ENCODE measurements at regions not wholly inside any gene's neighbourhood (a gene's known extent, or its start where the extent isn't known, plus 50 kb on each side); places are given as distances from the start of the nearest gene placed in this dataset.
"Not testable (repeated sequence)": the region's sequence is repeated elsewhere in the genome, so short reads cannot be mapped to it uniquely, and the experiment has no call there.

GRCh38 chr1:109857702-109858101 lies 52.9 kb upstream of the CSF1 start:
- not testable (repeated sequence) for H3K4me1 Mint-ChIP-seq (ENCODE audit: unreplicated experiment); H3K4me3 Mint-ChIP-seq (ENCODE audit: unreplicated experiment); DNase-seq (ENCODE audit: low spot score); H3K27ac Mint-ChIP-seq (ENCODE audit: unreplicated experiment); H3K36me3 Mint-ChIP-seq (ENCODE audit: low read depth, unreplicated experiment); H3K9me3 Mint-ChIP-seq (ENCODE audit: unreplicated experiment); H3K27me3 Mint-ChIP-seq (ENCODE audit: unreplicated experiment)

GRCh38 chr1:109855986-109856385 lies 54.7 kb upstream of the CSF1 start:
- not testable (repeated sequence) for DNase-seq (ENCODE audit: low spot score); H3K27ac Mint-ChIP-seq (ENCODE audit: unreplicated experiment); H3K36me3 Mint-ChIP-seq (ENCODE audit: low read depth, unreplicated experiment); H3K9me3 Mint-ChIP-seq (ENCODE audit: unreplicated experiment); H3K4me3 Mint-ChIP-seq (ENCODE audit: unreplicated experiment); H3K27me3 Mint-ChIP-seq (ENCODE audit: unreplicated experiment); H3K4me1 Mint-ChIP-seq (ENCODE audit: unreplicated experiment)

- H3K4me1 Mint-ChIP-seq (ENCODE audit: unreplicated experiment); DNase-seq (ENCODE audit: low spot score); H3K36me3 Mint-ChIP-seq (ENCODE audit: low read depth, unreplicated experiment); H3K4me3 Mint-ChIP-seq (ENCODE audit: unreplicated experiment); H3K27ac Mint-ChIP-seq (ENCODE audit: unreplicated experiment); H3K27me3 Mint-ChIP-seq (ENCODE audit: unreplicated experiment); H3K9me3 Mint-ChIP-seq (ENCODE audit: unreplicated experiment): not testable (repeated sequence)
These were observed 56.7 kb upstream of the CSF1 start for GRCh38 chr1:109853972-109854371.

- not testable (repeated sequence) for H3K4me1 Mint-ChIP-seq (ENCODE audit: unreplicated experiment); H3K27me3 Mint-ChIP-seq (ENCODE audit: unreplicated experiment); H3K36me3 Mint-ChIP-seq (ENCODE audit: low read depth, unreplicated experiment); DNase-seq (ENCODE audit: low spot score); H3K4me3 Mint-ChIP-seq (ENCODE audit: unreplicated experiment); H3K27ac Mint-ChIP-seq (ENCODE audit: unreplicated experiment); H3K9me3 Mint-ChIP-seq (ENCODE audit: unreplicated experiment)
These were observed 58.2 kb upstream of the CSF1 start for GRCh38 chr1:109852221-109853015.

- DNase-seq (ENCODE audit: low spot score) = no peak
- Mint-ChIP-seq H3K36me3 (ENCODE audit: low read depth, unreplicated experiment) (peaks cover 4% of the 10 kb centered on the region), H3K4me1 (ENCODE audit: unreplicated experiment) (no peaks in the 10 kb centered on the region), H3K9me3 (ENCODE audit: unreplicated experiment) (no peaks in the 10 kb centered on the region), H3K27ac (ENCODE audit: unreplicated experiment) (no peak overlapping the region), H3K27me3 (ENCODE audit: unreplicated experiment) (peaks cover 1% of the 10 kb centered on the region), H3K4me3 (ENCODE audit: unreplicated experiment) (no peak overlapping the region)
- TF ChIP-seq CTCF (IDR thresholded peaks at IDR 0.05; ENCODE audit: unreplicated experiment) = no peak
These were observed 59.8 kb upstream of the CSF1 start for GRCh38 chr1:109850827-109851226.

- Mint-ChIP-seq H3K4me1 (ENCODE audit: unreplicated experiment) (no peaks in the 10 kb centered on the region), H3K36me3 (ENCODE audit: low read depth, unreplicated experiment) (peaks cover 4% of the 10 kb centered on the region), H3K9me3 (ENCODE audit: unreplicated experiment) (no peaks in the 10 kb centered on the region), H3K27me3 (ENCODE audit: unreplicated experiment) (peaks cover 1% of the 10 kb centered on the region), H3K4me3 (ENCODE audit: unreplicated experiment) (no peak overlapping the region), H3K27ac (ENCODE audit: unreplicated experiment) (no peak overlapping the region)
- no peak for DNase-seq (ENCODE audit: low spot score)
- no peak for TF ChIP-seq CTCF (IDR thresholded peaks at IDR 0.05; ENCODE audit: unreplicated experiment)
These were observed 60.5 kb upstream of the CSF1 start for GRCh38 chr1:109850194-109850593.

- no peak for TF ChIP-seq CTCF (IDR thresholded peaks at IDR 0.05; ENCODE audit: unreplicated experiment)
- Mint-ChIP-seq H3K27ac (ENCODE audit: unreplicated experiment) (no peak overlapping the region), H3K27me3 (ENCODE audit: unreplicated experiment) (peaks cover 1% of the 10 kb centered on the region), H3K36me3 (ENCODE audit: low read depth, unreplicated experiment) (peaks cover 4% of the 10 kb centered on the region), H3K9me3 (ENCODE audit: unreplicated experiment) (no peaks in the 10 kb centered on the region), H3K4me3 (ENCODE audit: unreplicated experiment) (no peak overlapping the region), H3K4me1 (ENCODE audit: unreplicated experiment) (no peaks in the 10 kb centered on the region)
- no peak for DNase-seq (ENCODE audit: low spot score)
These were observed 61.0 kb upstream of the CSF1 start for GRCh38 chr1:109849655-109850054.

Measured in endothelial cell (in vitro differentiated cells).